GM20431 (cell line): ENCODE measurements at regions not wholly inside any gene's neighbourhood (a gene's known extent, or its start where the extent isn't known, plus 50 kb on each side); places are given as distances from the start of the nearest gene placed in this dataset.

ENCODE experiments used
- in situ Hi-C: fragments of 300-500 bp; cut with MseI, MboI; formaldehyde crosslinking; loops from one replicate; pipeline ENCODE4 v1.15.0; 2020; ENCODE audit warnings: low sequenced_read_pairs; ENCODE audit not compliant: unreplicated experiment

- in situ Hi-C loops, result no loop called here
These were observed 289.5 kb downstream of the IRX2 start for GRCh38 chr5:2461701-2462691.

DNA sequence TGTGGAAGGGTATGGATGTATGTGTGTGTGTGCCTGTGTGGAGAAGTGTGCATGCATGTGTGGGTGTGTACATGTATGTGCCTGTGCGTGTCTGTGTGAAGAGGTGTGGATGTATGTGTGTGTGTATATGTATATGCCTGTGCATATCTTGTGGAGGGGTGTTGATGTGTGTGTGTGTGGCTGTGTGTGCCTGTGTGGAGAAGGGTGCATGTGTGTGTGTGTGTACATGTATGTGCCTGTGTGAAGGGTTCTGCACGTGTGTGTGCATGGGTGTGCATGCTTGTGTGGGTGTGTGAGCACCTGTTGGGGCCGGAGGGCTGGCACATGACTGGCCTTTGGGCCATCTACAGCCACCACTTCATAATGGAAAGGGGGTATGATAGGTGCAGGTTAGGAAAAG lies 291.4 kb downstream of the IRX2 start:
- in situ Hi-C loops, result no loop called here

GRCh38 chr5:2459251-2459650 lies 292.2 kb downstream of the IRX2 start:
- in situ Hi-C loops, result no loop called here

GRCh38 chr5:2455878-2456277 lies 295.6 kb downstream of the IRX2 start:
- in situ Hi-C loops, result no loop called here

GRCh38 chr5:2454876-2455275 lies 296.6 kb downstream of the IRX2 start:
- in situ Hi-C loops, result no loop called here

DNA sequence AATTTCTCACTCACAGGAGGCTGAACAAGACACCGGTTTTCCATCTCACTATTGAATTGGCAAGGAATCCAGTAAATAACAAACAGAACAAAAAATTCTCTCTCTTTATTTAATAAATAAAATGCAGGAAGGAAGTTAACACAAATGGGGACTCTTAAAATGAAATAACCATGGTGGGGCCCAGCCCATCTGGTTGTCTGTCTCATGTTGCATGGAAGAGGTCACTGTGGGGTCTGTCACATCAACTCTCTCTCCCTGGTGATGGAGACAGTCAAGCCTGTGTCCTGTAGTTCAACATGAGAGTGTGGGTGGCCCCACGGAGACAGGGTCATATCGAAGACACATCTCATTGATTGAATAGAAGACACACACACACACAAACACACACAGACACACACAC lies 297.7 kb downstream of the IRX2 start:
- in situ Hi-C loops, result no loop called here

GRCh38 chr5:2451100-2451499 lies 300.4 kb downstream of the IRX2 start:
- in situ Hi-C loops, result no loop called here

DNA sequence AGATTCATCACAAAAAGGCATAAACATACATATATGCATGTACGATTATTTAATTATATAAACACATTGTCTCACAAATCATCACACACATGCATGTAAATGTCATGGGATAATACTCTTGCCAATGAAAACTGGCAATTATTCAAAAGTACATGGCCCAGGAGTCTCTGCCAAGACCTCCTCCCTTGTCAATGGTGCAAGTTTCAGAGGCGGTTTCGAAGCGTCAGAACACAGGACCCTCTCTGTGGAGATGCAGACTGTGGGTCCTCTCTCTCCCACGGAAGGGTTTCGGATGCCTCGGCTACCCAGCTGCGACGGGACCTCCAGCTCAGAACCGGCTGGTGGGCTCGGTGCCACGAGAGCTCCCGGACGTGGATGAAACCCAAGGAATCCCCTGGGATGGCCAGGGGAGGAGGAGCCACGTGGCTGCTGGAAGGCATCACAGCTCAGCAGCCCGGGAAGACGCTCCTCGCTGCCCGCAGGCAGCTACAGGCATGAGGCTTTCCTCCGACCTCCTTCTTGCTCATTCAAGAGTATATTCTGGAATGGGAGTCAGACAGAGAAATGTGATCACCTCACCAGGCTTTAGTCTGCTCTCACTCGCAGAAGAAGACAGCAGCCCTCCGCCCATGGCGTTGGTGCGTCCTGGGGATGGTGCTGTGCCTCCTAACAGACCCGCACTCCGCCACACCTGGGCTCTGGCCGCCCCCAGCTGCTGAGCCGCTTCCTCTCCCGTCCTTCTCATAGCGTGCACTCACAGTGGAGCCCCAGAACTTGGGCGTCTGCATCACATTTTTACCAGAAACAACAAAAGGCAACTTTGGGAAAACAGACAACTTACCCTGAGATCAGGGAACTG lies 308.8 kb downstream of the IRX2 start:
- in situ Hi-C loops, result no loop called here

DNA sequence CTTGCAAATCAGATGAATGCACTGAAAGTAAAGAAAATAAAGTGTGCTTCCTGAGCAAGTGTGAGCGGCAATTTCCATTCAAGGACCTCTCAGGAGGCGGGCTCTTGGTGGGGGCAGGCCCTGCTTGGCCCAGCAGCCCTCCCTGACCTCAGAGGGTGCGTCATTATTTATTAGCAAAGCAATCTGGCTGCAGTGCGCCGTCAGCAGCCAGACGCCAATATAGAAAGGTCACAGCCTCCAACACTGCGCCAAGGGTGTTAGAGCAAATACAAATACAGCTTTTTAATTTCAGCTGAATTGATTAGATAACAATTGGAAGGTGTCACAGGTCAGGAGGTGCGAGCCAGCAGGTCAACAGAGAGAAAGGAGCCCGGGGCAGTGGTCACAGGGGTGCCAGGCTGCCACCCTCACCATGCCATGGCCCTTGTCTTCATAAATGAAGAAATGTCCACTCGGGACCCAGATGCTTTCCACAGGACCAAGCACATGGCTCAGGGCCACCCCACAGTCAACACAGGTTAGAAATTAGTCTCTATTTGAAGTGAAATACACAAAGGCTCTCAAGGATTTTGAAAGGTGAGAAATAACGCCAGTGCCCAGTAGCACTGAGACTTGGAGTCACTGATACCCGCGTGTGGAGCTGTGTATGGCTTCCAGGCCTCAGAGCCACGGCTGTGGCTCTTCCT lies 309.8 kb downstream of the IRX2 start:
- in situ Hi-C loops, result no loop called here

GRCh38 chr5:2439608-2440007 lies 311.9 kb downstream of the IRX2 start:
- in situ Hi-C loops, result no loop called here

- in situ Hi-C loops, result no loop called here
These were observed 318.4 kb downstream of the IRX2 start for GRCh38 chr5:2433086-2433485.

DNA sequence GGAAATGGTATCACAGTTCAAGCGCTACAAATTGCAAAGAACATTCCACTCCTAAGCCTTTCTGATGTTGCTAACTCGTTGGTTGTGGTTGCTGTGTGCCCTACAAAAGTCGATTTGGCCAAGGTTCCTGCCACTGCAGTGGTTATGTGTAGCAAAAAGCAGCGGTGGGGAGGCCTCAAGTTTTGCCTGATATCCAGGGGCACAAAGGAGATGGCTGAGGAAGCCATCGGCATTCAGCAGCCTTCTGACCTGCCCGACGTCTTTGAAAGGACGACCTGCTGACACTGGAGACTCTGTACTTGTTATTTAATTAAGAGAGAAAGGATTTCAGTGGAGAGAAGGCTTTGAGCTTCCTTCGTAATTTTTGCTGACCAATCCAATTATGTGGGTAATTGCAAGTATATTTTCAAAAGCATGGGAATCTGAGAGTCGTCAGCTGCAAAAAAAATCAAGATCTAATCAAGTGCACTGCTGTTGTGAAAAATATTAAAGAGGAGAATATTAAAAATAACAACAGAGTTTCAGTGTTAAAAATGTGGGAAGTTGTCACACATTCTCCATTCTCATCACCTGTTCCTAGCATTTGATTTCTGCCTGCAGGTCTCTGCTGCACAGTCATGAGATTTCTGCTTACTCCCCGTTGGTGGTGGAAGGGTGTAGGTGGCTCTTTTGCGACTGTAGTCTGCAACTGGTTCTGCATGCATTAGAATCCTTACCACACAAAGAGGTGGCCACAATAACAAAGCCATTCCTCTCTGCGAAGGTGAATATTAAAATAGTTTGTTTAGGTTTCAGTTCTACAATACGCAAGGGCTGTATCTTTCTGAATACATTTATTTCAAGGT lies 319.2 kb downstream of the IRX2 start:
- in situ Hi-C loops, result no loop called here

GRCh38 chr5:2430606-2431005 lies 320.9 kb downstream of the IRX2 start:
- in situ Hi-C loops, result no loop called here

GRCh38 chr5:2427983-2428382 lies 323.5 kb downstream of the IRX2 start:
- in situ Hi-C loops, result no loop called here

DNA sequence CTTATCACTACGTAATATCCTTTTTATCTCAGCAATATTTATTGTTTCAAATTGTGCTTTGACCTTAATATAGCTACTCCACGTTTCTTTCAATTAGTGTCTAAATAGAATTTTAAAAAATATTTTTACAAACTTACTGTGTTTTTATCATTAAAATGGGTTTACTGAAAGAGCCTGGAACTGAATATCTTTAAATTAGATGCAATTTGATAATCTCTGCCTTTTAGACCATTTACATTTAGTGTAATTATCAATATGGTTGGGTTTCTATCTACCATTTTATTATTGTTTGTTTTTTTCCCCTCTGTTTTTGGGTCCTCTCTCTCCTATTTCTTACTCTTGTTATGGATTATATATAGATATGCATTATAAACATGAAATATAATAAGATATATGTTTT lies 327.8 kb downstream of the IRX2 start:
- in situ Hi-C loops, result no loop called here

DNA sequence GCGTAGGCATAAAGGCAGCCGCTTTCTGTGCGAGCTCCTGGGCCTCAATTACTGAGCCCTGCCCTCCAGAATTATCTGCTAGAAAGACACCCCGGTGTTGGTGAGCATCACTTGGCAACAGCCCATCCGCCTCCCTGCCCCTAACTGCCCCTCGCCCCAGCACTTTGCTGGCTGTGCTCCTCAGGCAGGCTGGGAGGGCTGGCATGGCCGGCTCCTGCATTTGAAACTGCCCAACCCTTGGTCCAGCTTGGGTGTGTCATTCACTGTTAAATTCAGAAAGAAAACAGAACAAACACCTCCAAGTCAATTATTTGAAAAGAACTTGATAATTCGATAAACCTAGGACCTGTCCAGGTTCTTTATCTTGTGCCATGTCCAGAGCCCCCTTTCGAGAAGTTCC lies 334.2 kb downstream of the IRX2 start:
- in situ Hi-C loops, result no loop called here

DNA sequence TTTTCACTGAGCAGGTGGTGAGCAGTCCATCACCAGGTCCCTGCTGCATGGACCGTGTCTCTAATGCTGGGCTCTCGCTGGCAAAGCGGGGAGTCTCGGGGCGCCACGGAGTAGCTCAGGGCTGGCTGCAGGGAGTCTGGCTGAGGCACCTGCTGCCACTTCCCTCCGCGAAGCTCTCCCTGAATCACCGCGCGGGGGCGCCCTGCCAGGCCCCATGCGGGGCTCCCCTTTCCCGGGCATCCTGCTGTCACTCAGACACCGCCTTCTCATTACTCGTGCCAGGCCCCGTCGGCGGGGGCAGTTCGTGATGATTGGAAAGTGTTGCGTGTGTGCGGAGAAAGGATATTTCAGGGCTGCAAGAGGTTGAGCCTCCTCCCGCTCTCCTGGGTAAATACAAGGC lies 335.8 kb downstream of the IRX2 start:
- in situ Hi-C loops, result no loop called here

DNA sequence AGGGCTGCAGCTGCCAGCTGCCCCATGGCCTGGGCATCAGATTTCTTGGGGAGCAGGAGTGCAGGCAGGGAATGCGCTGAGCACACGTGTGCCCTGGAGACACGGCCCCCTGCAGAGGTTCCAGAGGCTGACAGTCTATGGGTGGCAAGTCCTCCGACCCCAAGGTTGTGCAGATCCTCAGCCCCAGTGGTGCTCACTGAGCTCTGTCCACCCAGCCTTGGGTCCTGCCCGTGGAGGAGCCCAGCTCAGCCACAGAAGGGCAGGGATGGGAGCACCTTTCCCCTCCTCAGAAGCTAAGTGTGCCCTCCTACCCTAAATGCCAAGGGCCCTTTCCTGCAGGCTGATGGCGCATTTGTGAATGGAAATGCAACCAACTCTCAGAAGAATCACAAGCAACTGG lies 341.0 kb downstream of the IRX2 start:
- in situ Hi-C loops, result no loop called here

DNA sequence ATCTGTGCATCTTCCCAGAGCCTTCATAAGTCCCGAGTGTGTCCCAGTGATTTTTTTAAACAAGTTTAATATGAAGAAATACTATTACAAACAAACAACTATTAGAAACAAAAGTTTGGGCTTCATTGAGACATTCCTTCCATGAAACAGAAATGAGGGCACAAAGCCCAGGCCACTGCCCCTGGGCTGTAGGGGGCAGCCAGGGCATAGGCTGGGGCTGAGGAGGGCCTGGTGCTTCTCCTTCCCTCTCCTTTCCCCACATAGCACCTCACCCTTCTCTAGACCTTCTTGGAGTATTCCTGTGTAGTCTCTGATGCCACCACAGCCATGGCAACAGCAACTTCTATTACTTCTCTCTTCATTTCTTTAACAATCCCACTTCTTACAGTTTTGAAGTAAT lies 348.2 kb downstream of the IRX2 start:
- in situ Hi-C loops, result no loop called here

DNA sequence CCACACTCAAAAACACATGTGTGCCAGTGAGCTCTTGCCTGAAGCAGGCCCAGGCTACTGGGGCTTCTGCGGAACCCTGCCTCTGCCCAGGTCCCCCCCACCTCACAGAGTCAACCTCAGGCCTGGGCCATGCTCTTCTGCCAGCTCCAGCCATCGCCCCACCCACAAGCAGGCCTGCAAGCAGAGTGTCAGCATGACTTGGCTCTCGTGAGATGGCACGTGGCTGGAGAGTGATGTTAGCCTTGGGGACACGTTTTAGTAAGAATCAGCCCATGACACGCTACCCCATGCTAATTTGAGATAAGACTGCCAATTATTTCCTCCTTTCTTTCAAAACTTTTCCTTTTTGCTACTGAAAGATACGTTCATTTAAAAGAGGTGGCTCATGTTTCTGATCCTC lies 351.7 kb downstream of the IRX2 start:
- in situ Hi-C loops, result no loop called here
